NCI-H345 (cell line): ENCODE measurements at regions not wholly inside any gene's neighbourhood (a gene's known extent, or its start where the extent isn't known, plus 50 kb on each side); places are given as distances from the start of the nearest gene placed in this dataset.
A peak's percentile ranks its signal among the peaks of the same experiment; 100 is the strongest.
"Not testable (repeated sequence)": the region's sequence is repeated elsewhere in the genome, so short reads cannot be mapped to it uniquely, and the experiment has no call there.

Source experiments
- DNase-seq: peaks from one replicate; lab custom pipeline; 2025; lab: John Stamatoyannopoulos, UW

DNA sequence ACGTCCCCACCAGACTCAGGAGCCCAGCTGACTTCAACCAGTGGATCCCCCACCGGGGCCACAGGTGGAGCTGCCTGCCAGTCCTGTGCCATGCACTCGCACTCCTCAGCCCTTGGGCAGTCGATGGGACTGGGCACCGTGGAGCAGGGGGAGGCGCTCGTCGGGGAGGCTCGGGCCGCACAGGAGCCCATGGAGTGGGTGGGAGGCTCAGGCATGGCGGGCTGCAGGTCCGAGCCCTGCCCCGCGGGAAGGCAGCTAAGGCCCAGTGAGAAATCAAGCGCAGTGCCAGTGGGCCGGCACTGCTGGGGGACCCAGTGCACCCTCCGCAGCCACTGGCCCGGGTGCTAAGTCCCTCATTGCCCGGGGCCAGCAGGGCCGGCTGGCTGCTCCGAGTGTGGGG is 52.3 kb upstream of the LRRC30 start:
- not testable (repeated sequence) for DNase-seq

DNA sequence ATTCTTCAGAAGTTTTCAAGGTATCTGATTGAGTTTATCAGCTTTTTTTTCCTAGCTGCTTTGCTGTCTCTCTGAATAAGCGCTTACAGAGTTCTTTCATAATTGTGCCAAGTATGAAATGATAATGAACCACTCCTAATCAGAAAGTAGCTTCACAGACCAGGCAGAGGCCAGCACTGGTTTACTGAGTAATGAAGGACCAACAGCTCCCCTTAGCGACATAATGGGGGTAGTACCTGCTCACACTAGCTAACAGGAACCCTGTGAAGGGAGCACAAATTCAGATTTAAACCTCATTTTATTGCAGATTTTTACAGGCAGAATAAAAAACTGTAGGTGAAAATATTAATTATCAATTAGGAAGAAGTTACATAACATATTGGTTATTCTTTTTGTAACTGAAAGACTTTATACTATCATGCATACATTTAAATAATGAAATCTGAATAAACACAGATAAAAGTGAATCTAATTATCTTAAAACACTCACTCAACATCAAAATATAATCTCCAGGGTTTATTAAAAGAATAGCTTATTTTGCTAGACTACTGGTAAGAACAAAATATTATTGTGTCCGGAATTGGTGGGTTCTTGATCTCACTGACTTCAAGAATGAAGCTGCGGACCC is 53.7 kb upstream of the LRRC30 start:
- peak; percentile 51 for DNase-seq

DNA sequence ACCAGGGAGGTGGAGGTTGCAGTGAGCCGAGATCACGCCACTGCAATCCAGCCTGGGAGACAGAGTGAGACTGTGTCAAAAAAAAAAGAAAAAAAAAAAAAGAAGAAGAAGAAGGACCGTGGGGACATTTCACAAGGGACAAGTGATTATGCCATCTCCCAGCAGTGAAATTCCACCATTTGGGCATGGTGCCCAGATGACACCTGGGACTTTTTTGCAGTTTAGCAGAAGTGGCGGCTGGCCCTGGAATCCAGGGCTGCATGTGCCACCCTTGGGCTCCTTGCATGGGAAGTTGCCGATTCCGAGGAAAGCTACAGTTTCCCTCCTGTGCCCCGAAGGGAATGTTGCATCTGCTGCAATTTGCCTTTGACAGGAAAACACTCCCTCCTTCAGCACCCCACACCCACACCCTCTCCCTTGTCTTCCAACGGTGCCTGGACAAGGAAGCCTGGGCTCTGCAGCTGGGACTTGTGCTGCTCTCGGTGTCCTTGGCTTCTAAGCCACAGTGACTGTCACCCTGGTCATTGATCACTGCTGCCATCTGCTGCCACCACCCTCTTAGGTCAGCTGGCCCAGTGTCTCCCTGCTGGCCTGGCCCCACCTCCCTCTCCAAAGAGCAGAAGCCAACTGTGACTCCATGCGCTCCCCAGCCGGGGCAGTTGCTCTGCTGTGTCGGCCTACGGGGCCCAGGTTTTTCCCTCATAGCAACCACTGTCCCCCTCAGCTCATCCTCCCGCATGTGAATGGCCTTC is 56.4 kb upstream of the LRRC30 start:
- no peak for DNase-seq

DNA sequence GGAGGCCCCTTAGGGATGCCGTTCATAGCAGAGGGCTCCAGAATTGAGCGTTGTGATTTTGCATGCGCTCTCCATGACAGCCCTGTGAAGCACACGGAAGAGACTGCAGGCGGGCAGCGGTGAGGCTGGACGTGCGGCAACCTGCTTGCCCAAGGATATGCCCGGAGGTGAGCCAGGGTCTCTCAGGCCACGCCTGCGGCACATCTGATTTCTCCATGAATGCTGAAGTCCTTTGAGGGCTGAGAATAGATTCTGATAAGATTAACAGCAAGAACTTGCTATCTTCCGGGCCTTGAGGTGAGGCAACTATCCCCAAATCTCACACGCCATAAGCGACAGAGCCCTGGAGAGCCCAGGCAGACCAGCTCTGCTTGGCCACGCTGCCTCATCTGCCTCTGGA is 55.6 kb upstream of the LAMA1 start:
- DNase-seq, result no peak

DNA sequence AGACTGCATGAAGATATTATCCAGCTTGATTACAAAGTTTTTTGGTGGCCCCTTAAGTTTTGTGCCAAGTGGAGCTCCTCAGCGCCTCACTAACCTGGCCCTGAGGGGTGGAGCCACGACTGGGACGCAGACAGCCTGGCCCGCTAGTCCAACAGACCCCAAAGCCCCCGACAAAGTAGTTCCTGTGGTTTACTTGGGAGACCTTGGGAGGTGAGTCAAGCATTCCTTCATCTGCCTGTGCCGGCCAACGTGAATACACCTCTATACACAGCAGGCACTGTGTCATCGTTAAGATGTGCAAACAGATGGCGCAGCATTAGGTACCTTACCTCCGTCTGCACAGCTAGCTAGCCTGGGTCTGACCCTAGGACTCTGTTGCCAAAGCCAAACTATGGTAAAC is 55.0 kb upstream of the LAMA1 start:
- DNase-seq, result no peak

DNA sequence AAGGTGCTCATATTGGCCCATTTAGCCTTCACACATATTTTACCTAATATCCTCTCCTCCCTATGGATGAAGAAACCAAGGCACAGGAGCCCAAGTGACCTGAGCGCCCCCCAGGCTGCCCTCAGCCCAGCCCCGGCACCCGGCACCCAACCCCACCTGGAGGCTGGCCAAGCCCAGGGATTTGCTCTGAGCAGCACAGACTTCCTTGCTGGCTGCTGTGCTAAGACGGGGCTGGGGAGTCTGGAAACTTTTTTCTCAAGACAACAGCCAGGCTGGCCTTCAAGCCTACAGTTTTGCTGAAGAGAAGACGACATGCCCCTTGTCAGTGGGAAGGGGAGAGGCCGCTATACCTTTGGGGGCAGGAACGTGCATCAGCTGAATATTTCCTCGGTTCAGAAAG is 52.7 kb upstream of the LAMA1 start:
- no peak for DNase-seq

DNA sequence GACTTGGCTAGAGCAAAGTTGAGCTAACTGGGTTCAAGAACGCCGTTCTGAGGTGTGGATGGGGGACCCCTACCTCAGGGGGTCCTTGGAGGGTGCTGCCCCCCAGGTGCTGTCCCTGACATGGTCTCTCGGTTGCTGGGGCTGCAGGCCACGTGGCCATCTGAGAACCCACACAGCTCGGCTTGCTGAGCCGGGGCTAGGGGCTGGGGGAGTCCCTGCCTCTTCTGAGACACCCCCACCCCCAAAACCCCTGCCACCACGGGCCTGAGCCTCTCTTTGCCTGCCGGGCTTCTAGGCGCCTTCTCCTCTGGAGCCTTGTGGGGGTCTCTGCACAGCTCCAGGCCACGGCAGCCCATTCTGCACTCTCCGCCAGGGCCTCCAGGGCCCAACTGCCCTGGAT is 52.0 kb upstream of the LAMA1 start:
- no peak for DNase-seq

DNA sequence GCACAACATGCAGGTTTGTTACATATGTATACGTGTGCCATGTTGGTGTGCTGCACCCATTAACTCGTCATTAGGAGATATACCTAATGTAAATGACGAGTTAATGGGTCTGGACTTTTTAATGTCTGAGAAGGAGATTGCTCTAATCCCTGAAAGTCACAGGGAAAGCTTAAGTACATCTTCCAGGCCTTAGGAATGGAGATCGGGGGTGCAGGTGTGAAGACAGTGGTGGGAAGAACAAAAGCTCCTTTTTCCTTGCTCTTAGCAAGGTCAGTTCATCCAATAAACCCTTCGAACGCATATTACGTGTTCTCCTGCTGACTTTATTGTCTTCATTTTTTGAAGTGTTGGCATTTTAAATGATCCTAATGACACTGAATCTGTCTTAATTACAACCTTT is 50.8 kb upstream of the LAMA1 start:
- no peak for DNase-seq
